K562 (cell line): ENCODE measurements at regions not wholly inside any gene's neighbourhood (a gene's known extent, or its start where the extent isn't known, plus 50 kb on each side); places are given as distances from the start of the nearest gene placed in this dataset.

ENCODE experiments used
- MCM3 ChIP-seq: fragments of 450-650 bp; IDR thresholded peaks from 2 replicates; pipeline ENCODE4 v1.6.1; 2016
- POLR2AphosphoS5 ChIP-seq: IDR thresholded peaks from 2 replicates; pipeline ENCODE4 v1.6.1; 2011; ENCODE audit warnings: mild to moderate bottlenecking, low read depth, low read length, moderate library complexity; ENCODE audit not compliant: control insufficient read depth, insufficient read depth
- RAD21 ChIP-seq, 2 experiments: fragments of 250-450 bp in 1 of 2; fragments of 450-650 bp in 1 of 2; sonication (Bioruptor Pico) in 1 of 2; formaldehyde crosslinking in 1 of 2; IDR thresholded peaks in 1 of 2; conservative IDR thresholded peaks in 1 of 2; 2 replicates each; pipeline versions ENCODE4 v1.4.0 to v1.8.0; 2020 to 2022; ENCODE audit warnings: mild to moderate bottlenecking in 2 of 2, moderate library complexity in 1 of 2
- RNF2 ChIP-seq: sonication (generic); IDR thresholded peaks from 2 replicates; pipeline ENCODE4 v1.6.1; 2016

- TF ChIP-seq POLR2AphosphoS5 = no peak
- TF ChIP-seq RNF2 = no peak
- no peak for TF ChIP-seq MCM3
- no peak for TF ChIP-seq RAD21 (CRISPR knock-in tag; conservative IDR thresholded peaks at IDR 0.05 in 1 of 2, IDR thresholded peaks at IDR 0.05 in 1 of 2)
Measured at GRCh38 chr9:89883401-89884341, 278.9 kb downstream of the GADD45G start.
